Superior temporal gyrus (tissue), 1 donor: ENCODE measurements at regions not wholly inside any gene's neighbourhood (a gene's known extent, or its start where the extent isn't known, plus 50 kb on each side); places are given as distances from the start of the nearest gene placed in this dataset.
"Not testable (repeated sequence)": the region's sequence is repeated elsewhere in the genome, so short reads cannot be mapped to it uniquely, and the experiment has no call there.

Experiments used
- DNase-seq: peaks from one replicate; pipeline ENCODE4 v3.0.0-alpha.2; 2016; ENCODE audit errors: extremely low spot score

DNA sequence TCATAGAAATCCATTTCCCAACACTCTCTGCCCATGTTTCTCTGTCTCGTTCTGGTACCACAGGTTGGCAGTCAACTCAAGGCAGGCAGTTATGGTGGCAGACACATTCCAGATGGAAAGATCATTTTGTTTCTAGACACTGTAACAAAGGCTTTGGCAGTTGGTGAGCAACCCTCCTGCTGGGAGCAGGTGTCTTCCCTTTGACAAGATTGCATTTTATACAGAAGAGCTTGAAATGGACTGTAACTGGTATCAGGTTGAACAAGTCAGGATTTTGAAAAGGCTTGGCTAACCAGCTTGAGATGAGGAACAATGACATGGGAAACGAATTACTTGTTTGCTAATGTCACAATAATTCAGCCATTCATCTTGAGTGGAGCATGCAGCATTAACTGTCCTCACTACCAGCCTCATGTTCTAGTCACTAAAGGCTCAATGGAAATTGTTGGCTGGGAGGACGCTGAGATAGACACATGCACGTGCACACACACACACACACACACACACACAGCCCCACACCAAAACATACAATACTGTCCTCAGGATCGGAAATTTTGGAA lies 170.0 kb downstream of the SEMA6D start:
- DNase-seq, result no peak

DNA sequence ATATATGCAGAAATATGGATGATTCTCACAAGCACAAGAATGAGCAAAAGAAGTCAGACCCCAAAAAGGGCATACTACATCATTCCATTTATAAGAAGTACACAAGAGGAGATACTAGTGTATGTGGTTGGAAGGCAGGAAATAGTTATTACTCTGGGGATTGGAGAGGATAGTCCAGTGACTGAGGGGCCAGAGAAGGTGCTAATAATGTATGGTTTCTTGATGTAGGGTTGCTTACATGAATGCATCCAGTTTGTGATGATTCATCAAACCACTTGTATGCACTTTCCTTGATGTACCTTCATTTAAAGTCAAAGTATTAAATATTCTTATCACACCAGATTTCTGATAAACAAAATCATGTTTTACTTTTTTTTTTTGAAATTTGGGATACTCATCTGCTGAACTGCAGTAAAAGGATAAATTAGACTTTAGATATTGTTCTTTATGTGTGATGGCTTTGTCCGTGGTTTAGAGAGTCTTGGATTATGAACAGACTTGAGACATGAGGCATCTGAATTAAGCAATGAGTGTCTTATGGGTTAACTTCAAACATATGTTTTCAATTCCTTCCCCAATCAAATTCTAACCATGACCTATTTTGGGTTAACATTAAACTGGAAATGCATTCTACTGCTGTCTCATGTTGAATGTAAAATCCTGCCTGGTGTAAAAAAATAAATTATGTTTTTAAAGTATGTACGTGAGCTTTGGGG lies 171.2 kb downstream of the SEMA6D start:
- no peak for DNase-seq

DNA sequence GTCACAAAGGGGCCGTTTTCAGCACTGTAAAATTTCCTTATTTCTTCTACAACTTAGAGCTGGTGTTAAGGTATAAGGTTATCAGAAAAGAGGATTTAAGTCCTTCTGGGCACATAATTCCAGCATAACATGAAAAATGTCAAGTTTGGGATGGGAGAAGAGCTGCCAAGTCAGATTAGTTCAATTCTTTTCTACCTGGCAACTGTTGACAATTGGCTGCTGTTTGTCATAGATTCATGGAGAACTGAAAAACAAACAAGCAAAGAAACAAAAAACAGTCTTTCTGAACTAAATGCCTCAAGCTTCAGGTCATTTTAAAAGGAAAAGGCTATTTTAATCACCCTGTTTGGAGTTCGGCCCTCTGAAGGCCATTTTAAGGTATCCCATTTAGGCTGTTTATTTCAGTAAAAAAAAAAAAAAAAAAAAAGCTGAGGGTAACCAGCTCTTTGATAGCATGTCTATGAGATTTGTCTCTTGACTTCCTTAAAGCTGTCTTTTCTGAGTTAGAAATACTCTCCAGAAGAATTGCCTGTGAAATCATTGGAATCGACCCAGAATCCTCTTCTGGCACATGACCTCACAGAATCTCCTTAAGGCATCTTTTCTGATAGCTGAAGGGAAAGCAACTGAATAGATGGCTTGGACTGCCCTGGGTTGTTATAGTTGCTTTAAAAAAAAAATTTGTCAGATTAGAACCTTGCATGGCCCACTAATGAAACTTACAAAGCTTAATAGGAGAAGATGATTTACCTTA lies 173.3 kb downstream of the SEMA6D start:
- no peak for DNase-seq

DNA sequence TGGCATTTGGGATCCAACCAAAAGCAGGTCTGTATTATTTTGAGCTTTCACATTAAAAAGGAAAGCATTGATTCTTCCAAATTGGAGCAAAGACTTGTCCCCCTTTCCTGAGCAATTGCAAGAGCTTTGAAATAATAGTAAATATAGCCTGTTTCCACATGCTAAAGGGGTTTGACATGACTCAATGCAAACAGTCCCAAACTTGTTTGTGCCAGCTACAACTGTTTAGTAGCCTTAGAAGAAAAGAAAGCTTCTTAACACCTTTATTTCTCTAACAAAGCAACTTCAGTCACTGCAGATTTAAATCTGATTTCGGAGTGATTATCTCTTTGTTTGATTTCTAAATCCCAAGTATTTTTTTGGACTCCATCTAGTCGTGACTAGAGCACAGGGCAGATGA lies 180.2 kb downstream of the SEMA6D start:
- no peak for DNase-seq

DNA sequence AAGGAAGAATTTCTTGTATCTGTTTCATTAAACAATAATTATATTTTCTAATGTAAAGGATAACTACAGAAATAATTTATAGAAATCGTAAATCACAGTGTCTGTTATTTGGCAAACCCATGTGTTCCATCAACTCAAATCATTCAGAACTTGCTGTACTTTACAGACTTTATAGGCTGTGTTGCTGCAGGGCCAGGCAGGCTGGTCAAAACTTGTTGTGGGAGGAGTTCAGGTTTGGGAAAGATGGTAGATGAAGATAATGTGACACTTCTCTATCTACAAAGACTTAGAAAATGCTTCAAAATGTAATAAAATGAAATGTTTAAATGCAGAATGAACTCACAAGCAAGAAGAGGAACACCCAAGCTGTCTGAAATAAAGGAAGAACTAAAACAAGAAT lies 183.4 kb downstream of the SEMA6D start:
- no peak for DNase-seq

DNA sequence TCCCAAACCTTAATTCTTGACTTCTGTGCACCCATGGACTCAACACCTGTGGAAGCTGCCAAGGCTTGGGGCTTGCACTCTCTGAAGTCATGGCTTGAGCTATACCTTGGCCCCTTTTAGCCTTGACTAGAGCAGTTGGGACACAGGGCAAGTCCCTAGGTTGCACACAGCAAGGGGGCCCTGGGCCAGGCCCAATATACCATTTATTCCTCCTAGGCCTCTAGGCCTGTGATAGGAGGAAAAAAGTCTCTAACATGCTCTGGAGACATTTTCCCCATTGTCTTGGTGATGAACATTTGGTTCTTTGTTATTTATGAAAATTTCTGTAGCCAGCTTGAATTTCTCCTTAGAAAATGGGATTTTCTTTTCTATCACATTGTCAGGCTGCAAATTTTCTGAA lies 186.1 kb downstream of the SEMA6D start:
- no peak for DNase-seq

DNA sequence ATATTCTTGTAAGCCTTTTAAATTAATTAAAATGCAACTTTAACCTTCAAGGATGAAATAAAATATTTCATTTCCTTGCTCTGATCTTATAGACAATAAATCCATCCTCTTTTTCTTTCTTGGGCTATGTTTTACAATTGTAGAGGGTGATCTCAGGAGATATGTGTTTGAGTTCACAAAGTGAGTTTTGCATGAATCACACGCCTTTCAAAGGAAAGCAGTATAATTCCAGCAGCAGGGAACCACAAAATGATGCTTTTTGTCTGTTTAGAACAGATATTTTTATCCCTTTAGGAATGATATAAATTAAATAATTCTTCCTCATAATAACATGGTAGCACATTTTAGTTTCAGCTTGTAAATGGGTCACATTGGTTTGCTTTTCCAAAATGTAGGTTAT lies 191.2 kb downstream of the SEMA6D start:
- no peak for DNase-seq

DNA sequence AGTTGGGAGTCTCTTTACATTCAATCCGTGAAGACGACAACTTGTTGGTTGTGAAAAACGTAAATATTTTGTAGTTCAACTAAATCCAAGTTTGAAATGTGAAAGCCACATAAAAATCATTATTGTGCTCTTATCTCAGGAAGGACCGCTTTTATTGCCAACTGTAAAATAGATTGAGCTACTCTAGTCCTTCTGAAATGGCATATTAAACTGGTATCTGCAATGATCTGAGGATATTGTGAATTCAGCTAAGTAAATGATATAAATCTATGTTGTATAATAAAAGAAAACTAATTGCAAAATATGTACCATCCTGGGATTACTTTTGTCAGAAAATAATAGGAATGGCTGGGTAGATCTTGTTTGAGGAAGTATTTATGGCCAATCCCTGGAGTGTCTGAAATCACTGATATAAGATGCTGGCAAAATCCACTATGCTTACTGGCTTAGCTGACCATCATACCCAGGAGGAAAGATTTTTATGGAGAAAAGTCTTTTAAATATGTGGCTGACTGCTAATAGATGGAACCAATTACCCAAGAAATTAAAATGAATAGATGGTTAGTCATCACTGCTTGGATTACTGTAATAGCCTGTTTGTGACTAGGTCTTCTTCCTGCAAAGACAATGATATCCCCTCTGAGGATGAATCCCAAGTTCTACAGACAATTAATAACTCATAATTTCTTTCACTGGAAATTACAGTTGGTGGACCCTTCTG lies 191.8 kb downstream of the SEMA6D start:
- DNase-seq, result no peak

DNA sequence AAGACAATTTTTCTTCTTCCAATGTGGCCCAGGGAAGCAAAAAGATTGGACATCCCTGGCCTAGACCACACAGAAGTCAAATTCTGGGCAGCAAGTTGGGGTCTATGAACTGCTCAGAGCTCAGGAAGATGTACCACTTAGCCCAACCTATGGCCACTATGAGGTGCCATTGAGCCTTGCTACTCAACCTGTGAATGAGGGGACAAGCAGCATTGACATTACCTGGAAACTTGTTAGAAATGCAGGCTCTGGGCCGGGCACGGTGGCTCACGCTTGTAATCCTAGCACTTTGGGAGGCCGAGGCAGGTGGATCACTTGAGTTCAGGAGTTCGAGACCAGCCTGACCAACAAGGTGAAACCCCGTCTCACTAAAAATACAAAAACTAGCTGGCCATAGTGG lies 195.6 kb downstream of the SEMA6D start:
- not testable (repeated sequence) for DNase-seq

DNA sequence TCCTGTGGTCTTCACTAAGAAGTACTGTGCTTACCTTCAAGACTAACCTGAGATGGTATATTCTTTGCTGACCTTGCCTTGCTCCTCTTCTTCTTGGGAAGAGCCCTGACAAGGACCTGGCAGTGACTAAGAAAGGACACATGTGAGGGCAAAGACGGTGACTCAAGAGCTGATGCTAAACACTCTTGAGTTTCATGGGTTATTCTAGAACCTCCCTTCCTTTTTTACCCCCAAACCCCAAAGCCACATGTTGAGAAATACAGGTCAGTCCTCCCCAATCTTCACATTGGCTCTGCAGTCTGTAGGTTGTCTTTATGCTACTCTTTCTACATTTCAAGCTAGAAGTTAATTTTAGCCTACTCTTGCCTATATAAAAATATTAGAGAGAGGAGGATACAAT lies 200.6 kb downstream of the SEMA6D start:
- DNase-seq, result no peak

DNA sequence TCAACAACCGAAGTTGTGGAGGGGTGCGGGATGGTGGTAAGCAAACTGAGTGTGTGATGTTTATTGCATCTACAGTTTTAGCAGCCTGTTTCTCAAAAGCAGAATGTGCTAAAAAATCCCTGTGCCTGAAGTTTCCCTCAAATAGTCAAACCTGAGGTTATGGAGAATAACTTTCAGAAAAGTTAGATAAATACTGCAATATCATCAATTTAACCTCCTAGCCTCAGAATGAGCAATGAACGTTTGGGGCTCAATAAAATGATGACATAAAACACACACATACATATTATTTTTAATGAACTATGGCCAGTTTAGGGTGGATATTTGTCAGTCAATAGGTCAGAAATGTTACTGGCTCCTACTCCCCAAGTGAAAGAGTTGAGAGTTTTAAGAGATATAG lies 201.6 kb downstream of the SEMA6D start:
- no peak for DNase-seq

DNA sequence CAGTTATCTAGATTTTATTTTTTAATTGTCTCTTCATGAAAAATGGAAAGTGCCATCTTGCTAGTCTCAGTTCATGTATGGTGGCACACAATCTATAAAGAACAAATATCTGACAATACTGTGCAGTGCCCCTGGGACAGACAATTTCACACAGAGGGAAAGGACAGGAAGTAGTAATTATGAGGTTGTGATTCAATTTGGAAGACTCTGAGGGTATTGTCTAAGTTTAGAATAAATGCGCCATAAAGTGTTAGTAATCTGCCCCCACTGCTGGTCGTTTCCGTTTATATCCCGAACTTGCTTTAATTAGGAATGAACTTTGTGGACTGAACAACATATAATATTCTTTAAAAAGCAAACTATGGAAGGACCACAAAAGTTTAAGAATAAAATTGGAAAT lies 196.4 kb upstream of the SLC24A5 start:
- no peak for DNase-seq

DNA sequence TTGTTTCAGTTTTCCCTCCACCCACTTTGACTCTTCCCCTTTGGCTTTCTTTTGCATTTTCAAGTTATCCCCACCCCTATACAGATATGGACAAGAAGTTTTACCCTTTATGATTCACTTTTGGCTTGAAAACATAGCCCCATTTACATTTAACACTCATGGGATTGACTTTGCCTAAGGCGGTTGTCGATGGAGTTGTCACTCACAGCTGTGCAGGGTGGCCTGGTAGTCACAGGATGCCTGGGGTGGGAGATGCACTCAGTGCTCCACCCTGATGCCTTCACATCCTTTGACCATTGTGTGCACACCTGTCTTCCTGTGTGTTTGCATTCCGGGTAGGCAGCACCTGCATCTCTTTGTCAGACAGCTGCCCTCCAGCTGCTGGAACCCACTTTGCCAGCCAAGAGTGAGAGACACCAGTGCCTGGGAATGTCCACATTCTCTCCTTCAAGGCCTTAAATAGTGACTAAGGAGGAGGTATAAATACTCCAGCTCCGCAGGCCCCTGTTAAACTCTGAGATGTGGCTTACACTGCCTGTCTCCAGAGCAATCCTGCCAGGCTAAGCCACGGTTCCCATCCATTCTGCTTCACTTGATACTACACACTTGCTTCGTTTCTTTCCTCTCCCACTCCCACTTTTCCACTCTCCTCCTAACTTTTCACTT lies 191.5 kb upstream of the SLC24A5 start:
- no peak for DNase-seq

DNA sequence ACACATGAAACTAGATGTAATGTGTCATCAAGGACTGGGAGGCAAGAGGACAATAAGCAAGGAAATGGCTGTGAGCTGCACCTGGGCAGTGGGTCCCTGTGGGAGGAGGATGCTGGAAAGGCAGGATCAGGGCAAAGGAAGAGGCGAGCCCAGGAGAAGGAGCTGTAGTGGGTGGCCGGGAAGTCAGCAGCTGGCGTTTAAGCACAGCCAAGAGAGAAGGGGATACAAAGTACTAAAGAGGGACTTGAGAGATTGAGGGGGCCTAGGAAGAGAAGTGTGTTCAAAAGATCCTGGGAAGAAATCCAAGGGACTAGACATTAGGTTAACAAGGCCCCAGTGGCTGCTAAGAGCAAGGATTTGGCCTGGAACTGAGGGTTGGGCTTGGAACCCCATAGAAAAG lies 188.5 kb upstream of the SLC24A5 start:
- no peak for DNase-seq

DNA sequence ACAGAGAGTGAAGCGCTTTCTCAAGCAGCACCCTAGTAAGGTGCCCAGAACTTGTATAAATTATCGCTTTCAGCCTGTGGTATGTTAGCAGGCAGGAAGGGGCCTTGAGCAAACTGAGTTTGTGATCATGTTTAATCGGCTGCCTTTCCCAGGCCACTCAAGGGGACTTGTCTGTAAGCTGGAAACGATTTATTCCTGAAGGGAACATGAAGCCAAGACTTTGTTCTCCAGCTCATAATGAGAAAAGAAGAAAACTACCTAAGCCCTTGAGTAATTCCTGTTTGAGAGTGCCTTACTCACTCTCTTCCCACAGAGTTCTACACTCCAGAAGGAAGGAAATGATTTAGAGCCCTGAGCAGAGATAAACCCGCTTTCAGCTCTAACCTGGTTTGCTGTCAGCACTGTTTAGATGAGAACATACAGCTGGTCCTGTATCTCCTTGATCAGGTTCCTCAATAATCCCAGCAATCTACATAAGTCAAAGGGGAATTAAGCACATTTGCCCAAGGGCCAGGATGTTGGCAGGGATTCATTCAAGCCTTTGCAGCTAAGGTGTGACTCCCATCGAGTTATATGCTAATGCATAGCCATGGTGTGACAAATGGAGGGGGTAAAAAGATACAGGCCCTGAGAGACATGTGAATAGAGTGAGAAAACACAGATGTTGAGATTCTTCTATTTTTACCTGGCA lies 187.7 kb upstream of the SLC24A5 start:
- DNase-seq, result no peak

DNA sequence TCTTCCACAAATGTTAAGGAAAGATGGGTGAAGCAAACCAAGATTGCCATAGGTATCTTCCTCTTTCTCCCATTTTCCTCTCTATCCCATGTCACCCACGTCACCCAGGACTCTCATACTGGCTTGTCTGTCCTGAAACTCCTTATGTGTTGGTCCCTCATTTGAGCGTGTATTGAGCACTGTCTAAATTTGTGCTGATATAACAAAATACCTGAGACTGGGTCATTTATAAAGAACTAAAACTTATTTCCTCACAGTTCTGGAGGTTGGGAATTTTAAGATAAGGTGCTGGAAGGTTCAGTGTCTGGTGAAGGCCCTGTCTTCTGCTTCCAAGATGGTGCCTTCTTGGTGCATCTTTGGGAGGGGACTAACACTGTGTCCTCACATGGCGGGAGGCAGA lies 186.9 kb upstream of the SLC24A5 start:
- no peak for DNase-seq

DNA sequence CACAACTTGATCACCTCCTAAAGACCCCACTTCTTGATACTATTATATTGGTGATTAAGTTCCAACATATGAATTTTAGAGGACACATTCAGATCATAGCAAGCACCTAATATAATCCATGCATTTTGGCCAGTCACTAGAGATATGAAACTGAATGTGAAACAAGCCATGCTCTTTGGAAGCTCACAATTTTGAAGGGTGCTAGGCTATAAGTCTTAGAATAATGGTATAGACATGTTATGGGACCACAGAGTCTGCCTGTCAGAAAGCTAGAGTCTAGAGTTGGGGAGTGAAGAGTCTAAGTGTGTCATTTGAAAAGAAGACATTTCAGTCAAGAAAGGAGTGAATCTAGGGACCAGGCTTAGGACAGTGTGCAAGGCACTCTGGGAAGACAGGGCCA lies 186.4 kb upstream of the SLC24A5 start:
- DNase-seq, result no peak

DNA sequence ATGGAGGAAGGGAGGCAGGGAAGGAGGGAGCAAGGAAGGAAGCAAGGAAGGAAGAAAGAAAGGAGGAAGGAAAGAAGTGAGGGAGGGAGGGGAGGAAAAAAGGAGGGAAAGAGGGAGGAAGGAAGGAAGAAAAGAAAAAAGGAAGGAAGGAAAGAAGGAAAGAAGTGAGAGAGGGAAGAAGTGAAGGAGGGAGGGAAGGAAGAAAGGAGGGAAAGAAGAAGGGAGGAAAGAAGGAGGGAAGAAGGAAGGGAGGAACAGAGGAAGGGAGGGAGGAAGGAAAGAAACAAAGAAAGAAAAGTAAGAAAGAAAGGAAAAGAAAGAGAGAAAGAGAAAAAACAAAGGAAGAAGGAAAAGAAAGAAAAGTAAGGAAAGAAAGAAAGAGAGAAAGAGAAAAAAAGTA lies 183.0 kb upstream of the SLC24A5 start:
- DNase-seq, result no peak

DNA sequence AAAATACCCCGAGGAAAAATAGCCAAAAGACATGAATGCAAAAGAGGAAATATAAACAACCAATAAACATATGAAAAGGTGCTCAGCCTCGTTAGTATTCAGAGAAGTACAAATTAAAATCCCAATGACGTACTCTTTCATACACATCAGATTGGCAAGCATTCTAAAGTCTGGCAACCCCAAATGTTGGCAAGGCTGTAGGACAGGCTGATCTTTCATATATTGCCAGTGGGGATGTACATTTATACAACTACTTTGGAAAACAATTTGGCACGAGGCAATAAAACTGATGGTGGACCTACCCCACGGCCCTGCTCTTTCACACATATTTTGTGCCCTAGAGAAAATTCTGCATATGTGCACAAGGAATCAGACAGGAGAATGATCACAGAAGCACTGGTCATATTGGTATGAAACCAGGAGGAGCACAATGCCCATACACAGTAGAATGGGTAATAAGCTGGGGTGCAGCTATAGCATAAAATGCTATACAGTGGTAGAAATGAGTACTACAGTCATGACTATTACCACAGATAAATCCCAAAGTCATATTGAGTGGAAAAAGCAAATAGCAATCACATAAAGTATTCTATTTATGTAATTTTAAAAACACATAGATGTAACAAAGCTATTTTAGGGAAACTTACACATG lies 176.0 kb upstream of the SLC24A5 start:
- DNase-seq, result no peak

DNA sequence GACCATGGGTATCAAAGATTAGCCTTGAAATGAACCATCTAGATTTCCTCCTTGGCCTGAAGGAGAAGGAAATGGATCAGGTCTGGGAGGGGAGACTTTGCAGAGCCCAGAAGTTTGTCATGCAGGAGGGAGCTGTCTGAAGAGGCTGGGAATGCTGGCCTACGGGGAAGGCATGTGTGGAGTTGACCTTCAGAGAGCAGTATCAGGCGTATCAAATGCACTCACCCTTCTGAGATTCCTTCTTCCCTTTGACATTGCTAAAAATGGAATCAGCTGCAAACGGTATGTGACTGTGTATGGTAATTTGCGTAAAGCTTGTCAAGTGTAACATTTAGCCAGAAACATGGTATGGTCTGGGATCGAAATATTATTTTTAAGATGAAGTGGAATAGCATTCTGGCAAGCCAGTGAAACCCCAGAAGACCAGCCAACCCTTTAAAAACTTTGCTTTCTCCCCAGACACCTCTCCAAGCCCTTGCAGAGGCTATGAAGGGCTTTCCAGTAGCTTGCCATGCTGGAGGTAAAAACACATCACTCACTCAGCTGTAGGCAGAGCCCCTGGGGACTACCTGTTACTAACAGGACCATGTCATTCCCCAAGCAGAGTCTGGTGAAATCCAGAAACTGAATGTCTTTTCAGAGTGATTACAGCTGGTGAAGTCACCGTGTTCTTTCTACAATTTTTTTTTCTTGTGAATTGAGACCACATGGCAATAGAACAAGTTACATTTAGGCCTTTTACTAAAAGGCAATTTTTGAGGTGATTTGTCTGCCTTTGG lies 174.7 kb upstream of the SLC24A5 start:
- DNase-seq, result no peak
